LNCaP clone FGC (cell line): ENCODE measurements at regions not wholly inside any gene's neighbourhood (a gene's known extent, or its start where the extent isn't known, plus 50 kb on each side); places are given as distances from the start of the nearest gene placed in this dataset.

Experiments
- DNase-seq: peaks from one replicate; pipeline ENCODE4 v3.0.0-alpha.2; 2011; ENCODE audit warnings: low read depth
- H3K4me3 ChIP-seq: 2 replicates; pipeline ENCODE4 v1.5.1; 2011; ENCODE audit warnings: mild to moderate bottlenecking, low read depth, low read length, control low read depth
- TF ChIP-seq, protein P1 (sequence below): IDR thresholded peaks from 2 replicates; pipeline ENCODE4 v1.5.1; 2012; ENCODE audit warnings: mild to moderate bottlenecking; ENCODE audit not compliant: control insufficient read depth, insufficient read depth; ENCODE audit errors: extremely low read depth

DNA sequence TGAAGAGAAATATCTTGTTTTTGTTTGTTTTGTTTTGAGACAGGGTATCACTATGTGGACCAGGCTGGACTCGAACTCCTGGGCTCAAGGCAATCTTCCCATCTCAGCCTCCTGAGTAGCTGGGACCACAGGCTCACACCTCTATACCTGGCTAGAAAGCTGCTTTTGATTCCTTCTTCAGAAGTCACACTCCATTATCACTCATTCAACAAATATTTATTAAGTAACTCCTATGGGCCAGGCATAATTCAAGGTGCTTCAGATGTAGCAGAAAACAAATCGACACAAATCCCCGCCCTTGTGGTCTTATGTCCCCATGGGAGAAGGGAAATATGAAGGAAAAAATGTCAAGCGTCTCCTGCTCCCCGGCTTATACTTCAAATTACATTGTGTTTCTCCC is 72.6 kb upstream of the DHX15 start:
- TF ChIP-seq, protein P1, sequence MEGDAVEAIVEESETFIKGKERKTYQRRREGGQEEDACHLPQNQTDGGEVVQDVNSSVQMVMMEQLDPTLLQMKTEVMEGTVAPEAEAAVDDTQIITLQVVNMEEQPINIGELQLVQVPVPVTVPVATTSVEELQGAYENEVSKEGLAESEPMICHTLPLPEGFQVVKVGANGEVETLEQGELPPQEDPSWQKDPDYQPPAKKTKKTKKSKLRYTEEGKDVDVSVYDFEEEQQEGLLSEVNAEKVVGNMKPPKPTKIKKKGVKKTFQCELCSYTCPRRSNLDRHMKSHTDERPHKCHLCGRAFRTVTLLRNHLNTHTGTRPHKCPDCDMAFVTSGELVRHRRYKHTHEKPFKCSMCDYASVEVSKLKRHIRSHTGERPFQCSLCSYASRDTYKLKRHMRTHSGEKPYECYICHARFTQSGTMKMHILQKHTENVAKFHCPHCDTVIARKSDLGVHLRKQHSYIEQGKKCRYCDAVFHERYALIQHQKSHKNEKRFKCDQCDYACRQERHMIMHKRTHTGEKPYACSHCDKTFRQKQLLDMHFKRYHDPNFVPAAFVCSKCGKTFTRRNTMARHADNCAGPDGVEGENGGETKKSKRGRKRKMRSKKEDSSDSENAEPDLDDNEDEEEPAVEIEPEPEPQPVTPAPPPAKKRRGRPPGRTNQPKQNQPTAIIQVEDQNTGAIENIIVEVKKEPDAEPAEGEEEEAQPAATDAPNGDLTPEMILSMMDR: no peak
- DNase-seq: no peak
- no peak overlapping the region for H3K4me3 ChIP-seq

DNA sequence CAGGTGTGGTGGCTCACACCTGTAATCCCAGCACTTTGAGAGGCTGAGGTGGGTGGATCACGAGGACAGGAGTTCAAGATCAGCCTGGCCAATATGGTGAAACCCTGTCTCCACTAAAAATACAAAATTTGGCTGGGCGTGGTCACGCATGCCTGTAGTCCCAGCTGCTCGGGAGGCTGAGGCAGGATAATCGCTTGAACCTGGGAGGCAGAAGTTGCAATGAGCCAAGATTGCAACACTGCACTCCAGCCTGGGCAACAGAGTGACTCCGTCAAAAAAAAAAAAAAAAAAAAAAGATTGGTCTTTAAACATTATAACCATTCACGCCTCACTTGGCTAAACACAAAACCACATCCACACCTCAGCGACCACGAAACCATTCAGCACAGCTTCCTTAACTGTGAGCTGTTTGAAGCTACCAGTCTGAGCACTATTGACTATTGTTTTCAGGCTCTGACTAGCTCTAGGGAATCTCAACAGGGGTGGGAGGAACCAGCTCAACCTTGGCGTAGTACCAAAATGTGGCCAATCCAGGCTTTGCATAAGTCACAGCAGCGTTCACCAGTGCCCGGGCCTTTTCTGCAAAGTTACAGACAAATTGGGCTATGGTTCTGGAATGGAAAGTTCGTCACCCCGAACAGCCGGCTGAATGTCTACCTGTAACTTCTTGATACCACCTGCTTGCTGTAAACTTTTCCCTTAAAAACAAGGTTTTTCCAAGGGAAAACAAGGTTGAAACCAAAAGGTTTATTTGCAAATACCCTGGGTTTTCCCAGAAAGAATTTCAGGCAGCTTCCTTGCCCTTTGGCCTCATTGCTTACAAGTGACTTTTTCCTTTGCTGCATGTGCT is 73.6 kb upstream of the DHX15 start:
- no peak overlapping the region for H3K4me3 ChIP-seq
- TF ChIP-seq, protein P1: no peak
- no peak for DNase-seq

DNA sequence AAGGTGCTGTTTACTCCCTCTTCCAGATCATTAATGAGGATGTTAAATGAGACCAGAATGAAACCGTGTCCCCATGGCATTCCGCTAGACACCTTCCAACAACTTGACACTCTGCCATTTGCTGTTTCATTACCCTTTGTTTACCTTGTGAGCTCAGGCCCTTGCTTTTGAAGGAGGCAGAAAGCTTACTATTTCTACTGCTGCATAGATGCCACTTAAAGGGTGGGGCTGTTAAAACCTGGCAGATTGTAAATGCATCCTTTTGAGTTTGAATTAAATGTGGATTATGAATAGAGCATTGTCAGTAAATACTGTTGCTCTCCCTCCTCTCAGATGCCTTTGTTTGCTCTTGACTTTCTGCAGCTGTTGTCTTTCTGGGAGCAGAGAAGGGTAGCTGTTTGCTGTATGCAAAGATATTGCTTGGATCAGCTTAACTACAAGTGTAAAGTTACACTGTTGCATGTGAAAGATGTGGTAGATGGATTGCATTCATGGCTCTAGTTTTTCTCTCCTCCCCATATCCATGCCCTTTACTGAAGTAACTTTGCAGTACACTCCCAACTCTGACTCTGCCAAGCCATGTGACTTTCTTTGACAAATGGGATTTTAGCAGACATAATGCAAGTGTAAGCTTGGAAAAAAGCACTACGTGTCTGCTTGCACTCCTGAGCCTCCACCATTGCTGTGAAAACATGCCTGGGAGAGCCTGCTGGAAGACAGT is 75.0 kb upstream of the DHX15 start:
- H3K4me3 ChIP-seq: no peak overlapping the region
- TF ChIP-seq, protein P1: no peak
- DNase-seq: no peak

DNA sequence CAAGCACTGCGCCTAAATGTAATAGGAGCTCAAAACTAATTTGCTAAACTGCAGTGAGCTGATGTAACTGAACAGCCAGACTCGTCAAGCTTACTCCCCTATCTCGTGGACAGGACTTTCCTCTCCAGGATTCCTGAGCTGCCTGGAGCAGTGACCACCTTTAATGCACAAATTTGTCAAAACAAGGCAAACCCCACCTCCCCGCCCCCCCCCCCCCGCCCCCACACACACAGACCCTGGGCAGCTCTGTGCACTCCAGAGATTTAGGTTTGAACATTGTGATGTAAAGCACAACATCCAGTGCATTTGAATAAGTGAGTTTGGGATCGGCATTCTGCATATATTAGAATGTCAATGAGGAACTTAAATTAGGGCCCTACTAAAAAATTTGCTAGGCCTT is 77.7 kb upstream of the DHX15 start:
- H3K4me3 ChIP-seq: no peak overlapping the region
- DNase-seq: no peak
- TF ChIP-seq, protein P1: no peak

DNA sequence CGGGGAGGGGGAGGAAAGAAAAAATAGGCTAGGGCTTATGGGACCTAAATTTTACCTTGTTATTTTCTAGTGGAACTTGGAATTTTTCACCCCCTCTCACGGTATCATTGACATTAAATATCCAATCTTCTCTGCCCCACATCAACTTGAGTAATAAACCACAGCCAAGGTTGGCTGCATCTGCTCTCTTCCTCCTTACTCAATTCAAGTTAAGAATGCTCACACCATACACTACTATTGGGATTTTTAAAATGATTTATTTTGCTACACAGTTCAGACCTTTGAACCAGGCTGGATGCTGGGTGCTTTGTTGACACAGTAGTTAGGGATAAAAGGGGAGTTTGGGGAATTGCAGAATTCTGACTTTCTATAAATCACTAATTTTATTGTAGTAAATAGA is 78.2 kb upstream of the DHX15 start:
- no peak overlapping the region for H3K4me3 ChIP-seq
- TF ChIP-seq, protein P1: no peak
- DNase-seq: no peak

DNA sequence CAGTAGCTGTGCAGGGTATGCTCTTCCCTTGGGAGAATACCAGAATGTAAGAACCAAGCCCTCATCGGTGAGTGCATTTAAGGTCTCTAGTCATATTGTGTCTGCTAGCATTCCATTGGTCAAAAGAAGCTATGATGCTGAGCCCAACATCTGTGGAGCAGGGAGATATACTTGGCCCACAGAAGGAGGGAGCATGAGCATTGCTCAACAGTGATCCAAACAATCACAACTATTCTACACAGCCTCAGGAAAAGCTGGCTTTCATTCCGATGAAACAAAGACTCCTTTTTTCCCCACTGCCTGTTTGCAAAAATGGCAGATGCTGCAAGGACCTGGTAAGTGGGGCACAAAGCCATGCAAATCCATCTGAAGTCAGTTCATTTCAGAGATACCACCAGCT is 80.6 kb upstream of the DHX15 start:
- H3K4me3 ChIP-seq: no peak overlapping the region
- DNase-seq: no peak
- TF ChIP-seq, protein P1: no peak
